ENCODE measurements at regions not wholly inside any gene's neighbourhood (a gene's known extent, or its start where the extent isn't known, plus 50 kb on each side); places are given as distances from the start of the nearest gene placed in this dataset.

GRCh38 chr2:126389446-126389845 is 266.5 kb upstream of the GYPC start:
- TF ChIP-seq CTCF (IDR thresholded peaks at IDR 0.05) (no peak), POLR2A (IDR thresholded peaks at IDR 0.05) (no peak), EP300 (IDR thresholded peaks at IDR 0.05) (no peak), POLR2AphosphoS5 (IDR thresholded peaks at IDR 0.05) (no peak)
- H3K4me3 ChIP-seq, result no peak overlapping the region
- ATAC-seq, result no peak
- no peaks in the 10 kb centered on the region for H3K36me3 ChIP-seq
- peaks cover 0 to 11% (median 0%) of the 10 kb centered on the region in 3 donors for H3K9me3 ChIP-seq
- WGBS, 2 donors (ENCODE audit: low coverage in 1 of 2), result 67 to 73% methylated on average over 1 of the region's 1 CpG
- no peaks in the 10 kb centered on the region for H3K4me1 ChIP-seq
- H3K27me3 ChIP-seq, result no peaks in the 10 kb centered on the region
- no peak overlapping the region for H3K27ac ChIP-seq

GRCh38 chr2:126392889-126393288 is 263.1 kb upstream of the GYPC start:
- no peaks in the 10 kb centered on the region for H3K4me1 ChIP-seq
- ATAC-seq, result no peak
- TF ChIP-seq POLR2AphosphoS5 (IDR thresholded peaks at IDR 0.05) (no peak), EP300 (IDR thresholded peaks at IDR 0.05) (no peak), CTCF (IDR thresholded peaks at IDR 0.05) (no peak), POLR2A (IDR thresholded peaks at IDR 0.05) (no peak)
- no peak overlapping the region for H3K27ac ChIP-seq
- no peaks in the 10 kb centered on the region for H3K9me3 ChIP-seq
- no peaks in the 10 kb centered on the region for H3K27me3 ChIP-seq
- WGBS, 2 donors (ENCODE audit: low coverage in 1 of 2), result 66 to 71% methylated on average over 2 of the region's 2 CpGs
- no peaks in the 10 kb centered on the region for H3K36me3 ChIP-seq
- no peak overlapping the region for H3K4me3 ChIP-seq

GRCh38 chr2:126399001-126399400 is 257.0 kb upstream of the GYPC start:
- H3K27me3 ChIP-seq, result no peaks in the 10 kb centered on the region
- H3K9me3 ChIP-seq, result no peaks in the 10 kb centered on the region
- no CpG with 5 or more reads among the region's 2 CpGs for WGBS, 2 donors (ENCODE audit: low coverage in 1 of 2)
- TF ChIP-seq EP300 (IDR thresholded peaks at IDR 0.05), result no peak
- no peak for ATAC-seq
- no peak overlapping the region for H3K4me3 ChIP-seq
- H3K36me3 ChIP-seq, result no peaks in the 10 kb centered on the region
- H3K27ac ChIP-seq, result no peak overlapping the region
- H3K4me1 ChIP-seq, result no peaks in the 10 kb centered on the region

- H3K4me3 ChIP-seq, result no peak overlapping the region
- WGBS, 2 donors (ENCODE audit: low coverage in 1 of 2), result 96% methylated on average over 5 of the region's 5 CpGs; no CpG with 5 or more reads in 1 of the 2 donors
- no peaks in the 10 kb centered on the region for H3K9me3 ChIP-seq
- no peak for ATAC-seq
- H3K4me1 ChIP-seq, result no peaks in the 10 kb centered on the region
- H3K27me3 ChIP-seq, result no peaks in the 10 kb centered on the region
- H3K36me3 ChIP-seq, result no peaks in the 10 kb centered on the region
- no peak overlapping the region for H3K27ac ChIP-seq
- TF ChIP-seq POLR2AphosphoS5 (IDR thresholded peaks at IDR 0.05) (no peak), EP300 (IDR thresholded peaks at IDR 0.05) (no peak), POLR2A (IDR thresholded peaks at IDR 0.05) (no peak), CTCF (IDR thresholded peaks at IDR 0.05) (no peak)
Observed at GRCh38 chr2:126403039-126403628, 252.8 kb upstream of the GYPC start.

GRCh38 chr2:126406267-126406666 is 249.7 kb upstream of the GYPC start:
- WGBS, 2 donors (ENCODE audit: low coverage in 1 of 2), result 57 to 84% methylated on average over 1 to 4 of the region's 4 CpGs
- Histone ChIP-seq H3K4me3 (no peak overlapping the region), H3K27ac (no peak overlapping the region), H3K4me1 (no peaks in the 10 kb centered on the region), H3K36me3 (no peaks in the 10 kb centered on the region), H3K27me3 (no peaks in the 10 kb centered on the region), H3K9me3 (no peaks in the 10 kb centered on the region)
- ATAC-seq, result no peak
- TF ChIP-seq POLR2A (IDR thresholded peaks at IDR 0.05), result no peak
- no peak for TF ChIP-seq EP300 (IDR thresholded peaks at IDR 0.05)

GRCh38 chr2:126408671-126409070 is 247.3 kb upstream of the GYPC start:
- H3K27ac ChIP-seq, result no peak overlapping the region
- no peaks in the 10 kb centered on the region for H3K4me1 ChIP-seq
- no peak overlapping the region for H3K4me3 ChIP-seq
- no peaks in the 10 kb centered on the region for H3K27me3 ChIP-seq
- no peak for TF ChIP-seq POLR2AphosphoS5 (IDR thresholded peaks at IDR 0.05)
- TF ChIP-seq POLR2A (IDR thresholded peaks at IDR 0.05), result no peak
- TF ChIP-seq EP300 (IDR thresholded peaks at IDR 0.05), result no peak
- no peak for TF ChIP-seq CTCF (IDR thresholded peaks at IDR 0.05)
- no peaks in the 10 kb centered on the region for H3K9me3 ChIP-seq
- no peaks in the 10 kb centered on the region for H3K36me3 ChIP-seq
- no peak for ATAC-seq
